ENCODE measurements at regions not wholly inside any gene's neighbourhood (a gene's known extent, or its start where the extent isn't known, plus 50 kb on each side); places are given as distances from the start of the nearest gene placed in this dataset.

GRCh38 chr4:65050786-65051185 lies 619.5 kb downstream of the EPHA5 start (continued):
- TF ChIP-seq ZNF532 (CRISPR knock-in tag; IDR thresholded peaks at IDR 0.05; ENCODE audit: borderline replicate concordance) (no peak), ATF1 (CRISPR knock-in tag; IDR thresholded peaks at IDR 0.05) (no peak), NFATC4 (CRISPR knock-in tag; IDR thresholded peaks at IDR 0.05) (no peak), TEAD4 (CRISPR knock-in tag; IDR thresholded peaks at IDR 0.05) (no peak), NFE2L1 (CRISPR knock-in tag; IDR thresholded peaks at IDR 0.05) (no peak), FOXK1 (CRISPR knock-in tag; IDR thresholded peaks at IDR 0.05) (no peak), ZNF263 (CRISPR knock-in tag; IDR thresholded peaks at IDR 0.05; ENCODE audit: low read depth) (no peak), CDX4 (CRISPR knock-in tag; IDR thresholded peaks at IDR 0.05; ENCODE audit: borderline replicate concordance) (no peak), MAX (CRISPR knock-in tag; IDR thresholded peaks at IDR 0.05) (no peak), SOX15 (CRISPR knock-in tag; IDR thresholded peaks at IDR 0.05) (no peak), KAT7 (CRISPR knock-in tag; IDR thresholded peaks at IDR 0.05; ENCODE audit: borderline replicate concordance) (no peak), TEAD1 (CRISPR knock-in tag; IDR thresholded peaks at IDR 0.05) (no peak), ATF6 (CRISPR knock-in tag; IDR thresholded peaks at IDR 0.05) (no peak)

- ChIA-PET CTCF (no interaction called here), POLR2A (no interaction called here)
- H3K36me3 Mint-ChIP-seq: no peaks in the 10 kb centered on the region
- H3K27me3 Mint-ChIP-seq (ENCODE audit: low read depth): no peaks in the 10 kb centered on the region
- H3K4me3 Mint-ChIP-seq: no peak overlapping the region
- no peaks in the 10 kb centered on the region for H3K9me3 Mint-ChIP-seq
- ATAC-seq: peak; percentile 60
- H3K27ac Mint-ChIP-seq: no peak overlapping the region; the same call in 1 of the 2 replicates
- no peak for DNase-seq (ENCODE audit: low spot score)
- H3K4me1 Mint-ChIP-seq: peaks cover 13% of the 10 kb centered on the region
- TF ChIP-seq PREB (CRISPR knock-in tag; IDR thresholded peaks at IDR 0.05; ENCODE audit: borderline replicate concordance): no peak
- no peak for TF ChIP-seq ZNF121 (CRISPR knock-in tag; IDR thresholded peaks at IDR 0.05)
- TF ChIP-seq ATF6 (CRISPR knock-in tag; IDR thresholded peaks at IDR 0.05): no peak
- no peak for TF ChIP-seq ZNF317 (CRISPR knock-in tag; IDR thresholded peaks at IDR 0.05; ENCODE audit: borderline replicate concordance, low read depth)
- no peak for TF ChIP-seq ZMAT4 (CRISPR knock-in tag; IDR thresholded peaks at IDR 0.05)
- no peak for TF ChIP-seq KAT7 (CRISPR knock-in tag; IDR thresholded peaks at IDR 0.05; ENCODE audit: borderline replicate concordance)
- TF ChIP-seq RORB (CRISPR knock-in tag; IDR thresholded peaks at IDR 0.05): no peak
- no peak for TF ChIP-seq SOX15 (CRISPR knock-in tag; IDR thresholded peaks at IDR 0.05)
- TF ChIP-seq NFYB (CRISPR knock-in tag; conservative IDR thresholded peaks at IDR 0.05; ENCODE audit: low read depth): no peak
- no peak for TF ChIP-seq CBFB (CRISPR knock-in tag; IDR thresholded peaks at IDR 0.05; ENCODE audit: low read depth)
- TF ChIP-seq FOXP4 (CRISPR knock-in tag; IDR thresholded peaks at IDR 0.05): no peak
- TF ChIP-seq ATF3 (CRISPR knock-in tag; conservative IDR thresholded peaks at IDR 0.05): no peak
These were observed 623.8 kb downstream of the EPHA5 start for GRCh38 chr4:65046192-65047133.
